Epidermal melanocyte (primary cell): ENCODE measurements at regions not wholly inside any gene's neighbourhood (a gene's known extent, or its start where the extent isn't known, plus 50 kb on each side); places are given as distances from the start of the nearest gene placed in this dataset.
"Not testable (repeated sequence)": the region's sequence is repeated elsewhere in the genome, so short reads cannot be mapped to it uniquely, and the experiment has no call there.

ENCODE experiments used
- DNase-seq: peaks from one replicate; pipeline ENCODE4 v3.0.0; 2011; ENCODE audit warnings: low spot score; ENCODE audit not compliant: insufficient read length

DNA sequence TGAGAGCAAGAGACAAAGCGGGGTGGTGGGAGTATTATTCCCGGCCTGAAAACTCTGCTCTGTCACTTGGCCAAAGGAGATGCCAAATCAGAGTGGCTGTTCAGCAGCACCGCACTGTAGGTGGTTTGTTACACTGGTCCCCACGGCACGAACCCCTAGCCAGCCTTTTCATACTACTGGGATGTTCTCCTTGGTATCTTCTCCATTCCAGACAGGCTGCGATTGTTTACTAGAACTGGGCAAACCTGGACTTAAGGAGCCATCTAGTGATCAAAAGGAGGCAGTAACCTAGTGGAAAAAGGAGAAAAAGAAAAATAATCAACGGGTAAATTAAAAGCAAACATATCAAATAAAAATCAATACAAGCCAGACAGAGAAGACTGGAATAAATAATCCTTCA, 58.9 kb upstream of the TMTC2 start:
- DNase-seq: no peak

DNA sequence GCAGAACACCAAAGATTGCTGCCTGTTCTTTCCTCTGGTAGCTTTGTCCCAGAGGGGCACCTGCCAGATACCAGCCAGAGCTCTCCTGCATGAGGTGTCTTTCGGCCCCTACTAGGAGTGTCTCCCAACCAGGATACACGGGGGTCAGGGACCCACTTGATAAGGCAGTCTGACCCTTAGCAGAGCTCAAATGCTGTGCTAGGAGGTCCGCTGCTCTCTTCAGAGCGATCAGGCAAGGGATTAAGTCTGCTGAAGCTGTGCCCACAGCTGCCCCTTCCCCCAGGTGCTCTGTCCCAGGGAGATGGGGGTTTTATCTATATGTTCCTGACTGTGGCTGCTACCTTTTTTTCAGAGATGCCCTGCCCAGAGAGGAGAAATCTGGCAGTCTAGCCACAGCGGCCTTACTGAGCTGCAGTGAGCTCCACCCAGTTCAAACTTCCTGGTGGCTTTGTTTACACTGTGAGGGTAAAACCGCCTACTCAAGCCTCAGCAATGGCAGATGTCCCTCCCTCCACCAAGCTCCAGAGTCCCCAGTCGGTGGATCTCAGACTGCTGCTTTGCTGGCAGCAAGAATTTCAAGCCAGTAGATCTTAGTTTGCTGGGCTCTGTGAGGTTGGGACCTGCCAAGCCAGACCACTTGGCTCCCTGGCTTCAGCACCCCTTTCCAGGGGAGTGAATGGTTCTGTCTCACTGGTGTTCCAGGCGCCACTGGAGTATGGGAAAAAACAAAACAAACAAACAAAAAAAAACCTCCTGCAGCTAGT, 52.0 kb upstream of the TMTC2 start:
- not testable (repeated sequence) for DNase-seq

DNA sequence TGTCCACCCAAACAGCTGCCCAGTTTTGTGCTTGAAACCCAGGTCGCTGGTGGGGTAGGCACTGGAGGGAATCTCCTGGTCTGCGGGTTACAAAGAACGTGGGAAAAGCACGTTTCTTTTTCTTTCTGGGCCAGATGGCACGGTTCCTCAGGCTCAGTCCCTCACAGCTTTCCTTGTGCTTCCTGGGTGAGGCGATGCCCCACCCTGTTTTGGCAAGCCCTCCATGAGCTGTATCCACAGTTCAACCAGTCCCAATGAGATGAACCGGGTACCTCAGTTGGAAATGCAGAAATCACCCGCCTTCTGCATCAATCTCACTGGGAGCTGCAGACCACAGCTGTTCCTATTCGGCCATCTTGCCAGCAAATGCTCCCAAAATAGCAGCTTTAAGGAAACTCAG, 51.4 kb upstream of the TMTC2 start:
- no peak for DNase-seq
